Esophagus squamous epithelium (tissue), 5 donors: ENCODE measurements at regions not wholly inside any gene's neighbourhood (a gene's known extent, or its start where the extent isn't known, plus 50 kb on each side); places are given as distances from the start of the nearest gene placed in this dataset.
A peak's percentile ranks its signal among the peaks of the same experiment; 100 is the strongest.

Experiments
- DNase-seq: peaks from one replicate; lab custom pipeline; 2025; lab: John Stamatoyannopoulos, UW
- H3K27ac ChIP-seq, 4 donors: fragments of 200-600 bp; sonication (generic); one replicate each; pipeline ENCODE4 v1.5.1; 2016 to 2019; ENCODE audit warnings: mild to moderate bottlenecking in 1 of 4
- H3K27me3 ChIP-seq, 4 donors: fragments of 200-600 bp; sonication (generic); 1 replicate in 3 of 4; 2 replicates in 1 of 4; pipeline versions ENCODE4 v1.5.1 to v1.6.0; 2017 to 2021; ENCODE audit warnings: antibody characterized with exemption in 1 of 4
- H3K36me3 ChIP-seq, 3 donors: fragments of 200-600 bp; sonication (generic); one replicate each; pipeline ENCODE4 v1.5.1; 2016 to 2019
- H3K4me1 ChIP-seq, 3 donors: fragments of 200-600 bp; sonication (generic); one replicate each; pipeline ENCODE4 v1.5.1; 2017 to 2019
- H3K4me3 ChIP-seq, 4 donors: fragments of 200-600 bp; sonication (generic); 1 replicate in 3 of 4; 2 replicates in 1 of 4; pipeline ENCODE4 v1.5.1; 2016 to 2019; ENCODE audit warnings: mild to moderate bottlenecking in 2 of 4, moderate library complexity in 1 of 4
- H3K9me3 ChIP-seq, 3 donors: fragments of 200-600 bp; sonication (generic); one replicate each; pipeline ENCODE4 v1.5.1; 2016 to 2019
- POLR2A ChIP-seq, 4 donors: fragments of 450-650 bp; IDR thresholded peaks; one replicate each; pipeline ENCODE4 v1.6.1; 2017; ENCODE audit warnings: antibody characterized with exemption in 4 of 4, mild to moderate bottlenecking in 4 of 4, moderate library complexity in 3 of 4
- WGBS, 2 donors: methylation state at CpG; one replicate each; pipeline ENCODE4 v1.1.5; 2018; 5-methylcytosine and 5-hydroxymethylcytosine counted together
- intact Hi-C: fragments of 100-400 bp; cut with DNase I; formaldehyde crosslinking; loops from one replicate; pipeline ENCODE4 v1.15.0; 2022
- TF ChIP-seq, protein P1 (sequence below), 6 experiments: fragments of 450-650 bp in 4 of 6; fragments of 200-600 bp in 2 of 6; sonication (generic) in 2 of 6; IDR thresholded peaks; one replicate each; pipeline ENCODE4 v1.5.1; 2016 to 2019; ENCODE audit warnings: antibody characterized with exemption in 6 of 6, mild to moderate bottlenecking in 4 of 6, moderate library complexity in 4 of 6
- donor health status: DM: yes; HTN: yes; CAD: no.

DNA sequence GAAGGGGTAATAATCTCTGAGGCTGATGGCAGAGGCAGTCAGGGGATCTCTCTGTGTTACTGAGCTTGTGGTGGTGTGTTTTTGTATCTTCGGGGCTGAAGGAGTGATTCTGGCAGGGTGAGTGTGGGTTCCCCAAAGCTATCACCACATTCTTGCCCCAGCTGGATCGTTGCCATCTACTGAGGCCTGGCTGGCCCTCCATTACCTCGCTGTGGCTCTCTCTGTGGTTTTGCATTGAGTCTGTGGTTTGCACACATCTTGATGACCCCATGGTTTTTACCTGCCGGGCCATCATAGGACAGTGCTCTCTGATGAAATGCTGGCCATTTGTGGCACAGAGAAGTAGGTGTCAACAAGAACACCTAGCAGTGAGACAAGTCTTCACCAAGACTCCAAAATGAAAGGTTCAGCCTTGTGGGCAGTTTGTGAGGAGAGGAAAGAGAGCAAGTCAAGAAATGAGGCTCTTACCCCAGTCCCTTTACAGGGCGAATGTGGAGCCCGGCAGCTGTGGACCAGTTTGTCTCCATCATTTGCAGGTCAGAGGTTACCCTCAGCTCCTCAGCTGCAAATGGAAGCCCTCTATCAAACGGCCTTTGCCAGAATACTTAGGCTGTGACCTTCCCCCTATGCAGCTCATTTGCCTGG, 69.0 kb upstream of the NPAS1 start:
- TF ChIP-seq, protein P1, sequence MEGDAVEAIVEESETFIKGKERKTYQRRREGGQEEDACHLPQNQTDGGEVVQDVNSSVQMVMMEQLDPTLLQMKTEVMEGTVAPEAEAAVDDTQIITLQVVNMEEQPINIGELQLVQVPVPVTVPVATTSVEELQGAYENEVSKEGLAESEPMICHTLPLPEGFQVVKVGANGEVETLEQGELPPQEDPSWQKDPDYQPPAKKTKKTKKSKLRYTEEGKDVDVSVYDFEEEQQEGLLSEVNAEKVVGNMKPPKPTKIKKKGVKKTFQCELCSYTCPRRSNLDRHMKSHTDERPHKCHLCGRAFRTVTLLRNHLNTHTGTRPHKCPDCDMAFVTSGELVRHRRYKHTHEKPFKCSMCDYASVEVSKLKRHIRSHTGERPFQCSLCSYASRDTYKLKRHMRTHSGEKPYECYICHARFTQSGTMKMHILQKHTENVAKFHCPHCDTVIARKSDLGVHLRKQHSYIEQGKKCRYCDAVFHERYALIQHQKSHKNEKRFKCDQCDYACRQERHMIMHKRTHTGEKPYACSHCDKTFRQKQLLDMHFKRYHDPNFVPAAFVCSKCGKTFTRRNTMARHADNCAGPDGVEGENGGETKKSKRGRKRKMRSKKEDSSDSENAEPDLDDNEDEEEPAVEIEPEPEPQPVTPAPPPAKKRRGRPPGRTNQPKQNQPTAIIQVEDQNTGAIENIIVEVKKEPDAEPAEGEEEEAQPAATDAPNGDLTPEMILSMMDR (IDR thresholded peaks at IDR 0.05) = no peak
- TF ChIP-seq POLR2A (IDR thresholded peaks at IDR 0.05) = no peak
- no peaks in the 10 kb centered on the region for H3K9me3 ChIP-seq
- no peaks in the 10 kb centered on the region for H3K27me3 ChIP-seq
- no peak for DNase-seq
- peaks cover 0 to 21% (median 0%) of the 10 kb centered on the region in 3 donors for H3K36me3 ChIP-seq
- 58% methylated on average over 6 to 7 of the region's 7 CpGs for WGBS, 2 donors
- peaks cover 24 to 80% (median 42%) of the 10 kb centered on the region in 3 donors for H3K4me1 ChIP-seq
- H3K27ac ChIP-seq = peak overlapping the region in 3 of 4 donors; percentile 12 to 55 (median 16)
- H3K4me3 ChIP-seq = no peak overlapping the region
- intact Hi-C loops = no loop called here

DNA sequence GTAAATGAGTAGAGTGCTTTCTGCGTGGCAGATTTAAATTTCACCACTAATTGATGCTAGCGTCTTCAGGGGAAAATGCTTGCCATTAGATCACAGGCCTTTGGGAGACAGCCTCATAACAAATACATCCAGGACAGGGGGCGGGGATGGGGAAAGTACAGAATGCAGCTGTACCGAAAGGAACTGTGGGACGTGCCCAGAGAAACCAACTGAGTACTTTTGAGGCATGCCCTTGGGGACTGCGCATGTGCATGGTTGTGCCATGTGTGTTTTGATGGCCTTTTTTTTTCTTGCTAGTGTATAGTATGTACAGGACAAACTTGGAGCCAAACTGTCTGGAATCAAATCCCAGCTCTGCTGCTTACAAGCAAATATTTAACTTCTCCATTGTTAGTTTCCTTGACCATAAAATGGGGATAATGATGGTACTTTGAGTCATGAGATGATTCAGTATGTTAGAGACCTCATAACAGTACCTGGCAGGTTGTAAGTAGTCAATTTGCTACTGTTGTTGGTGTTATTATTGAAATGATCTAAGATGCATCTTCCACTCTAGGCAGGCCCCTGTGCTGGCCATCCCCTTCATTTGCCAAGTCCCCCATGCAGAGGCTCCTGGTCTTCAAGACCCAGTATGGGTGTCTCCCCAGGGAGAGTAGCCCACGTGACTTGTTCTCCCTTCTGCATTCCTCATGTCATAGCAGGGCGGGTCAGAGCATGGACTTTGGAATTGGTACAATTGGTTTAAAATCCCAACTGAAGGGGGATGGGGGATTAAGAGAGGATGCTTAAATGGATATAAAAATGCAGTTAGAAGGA, 68.3 kb upstream of the NPAS1 start:
- Histone ChIP-seq H3K4me1 (peaks cover 24 to 78% (median 36%) of the 10 kb centered on the region in 3 donors), H3K9me3 (no peaks in the 10 kb centered on the region), H3K27me3 (no peaks in the 10 kb centered on the region), H3K4me3 (no peak overlapping the region), H3K27ac (peak overlapping the region in 3 of 4 donors; percentile 12 to 55 (median 16)), H3K36me3 (peaks cover 0 to 21% (median 0%) of the 10 kb centered on the region in 3 donors)
- intact Hi-C loops = no loop called here
- no peak for DNase-seq
- TF ChIP-seq, protein P1 (IDR thresholded peaks at IDR 0.05) = no peak
- TF ChIP-seq POLR2A (IDR thresholded peaks at IDR 0.05) = no peak
- 35 to 44% methylated on average over 7 to 8 of the region's 8 CpGs for WGBS, 2 donors

DNA sequence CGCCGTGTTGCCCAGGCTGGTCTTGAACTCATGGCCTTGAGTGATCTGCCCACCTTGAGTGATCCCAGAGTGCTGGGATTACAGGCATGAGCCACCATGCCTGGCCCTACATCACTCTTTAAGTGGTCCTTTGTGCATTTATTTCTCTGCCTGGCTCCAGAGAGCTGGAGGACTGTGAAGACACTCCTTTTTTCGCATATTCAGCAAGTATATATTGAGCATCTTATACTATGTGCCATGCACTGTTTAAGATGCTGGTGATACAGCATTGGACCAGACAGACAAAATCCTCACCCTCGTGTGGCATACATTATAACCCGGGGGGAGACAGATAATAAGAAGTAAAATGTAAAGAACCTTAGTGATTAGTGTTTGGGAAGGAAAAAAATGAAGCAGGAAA, 66.8 kb upstream of the NPAS1 start:
- peaks cover 24 to 71% (median 28%) of the 10 kb centered on the region in 3 donors for H3K4me1 ChIP-seq
- intact Hi-C loops = no loop called here

DNA sequence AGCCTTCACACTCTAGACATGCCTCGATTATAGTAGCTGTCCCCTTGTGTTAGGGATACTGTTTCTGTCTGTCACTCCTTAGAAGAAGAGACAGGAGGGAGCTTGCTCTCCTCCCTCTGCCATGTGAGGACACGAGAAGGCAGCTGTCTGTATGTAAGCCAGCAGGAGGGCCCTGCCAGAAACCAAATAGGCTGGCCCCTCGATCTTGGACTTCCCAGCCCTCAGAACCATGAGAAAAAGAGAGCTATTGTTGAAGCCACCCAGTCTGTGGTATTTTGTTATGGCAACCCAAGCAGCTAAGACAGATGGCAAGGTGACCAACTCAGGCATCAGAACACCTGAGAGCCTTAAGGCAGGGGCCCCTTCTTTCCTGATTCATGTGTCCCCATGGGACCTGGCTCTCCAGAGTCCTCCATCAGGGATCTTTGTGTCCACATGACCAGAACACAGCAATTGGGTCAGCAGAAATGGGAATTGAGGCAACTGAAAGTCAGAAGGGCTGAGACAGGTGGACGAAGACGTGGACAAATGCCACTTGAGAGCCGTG, 65.6 kb upstream of the NPAS1 start:
- no peak for TF ChIP-seq POLR2A (IDR thresholded peaks at IDR 0.05)
- TF ChIP-seq, protein P1 (IDR thresholded peaks at IDR 0.05) = no peak
- Histone ChIP-seq H3K4me1 (peaks cover 24 to 81% (median 35%) of the 10 kb centered on the region in 3 donors), H3K27ac (peak overlapping the region in 2 of 4 donors; percentile 53 to 68), H3K9me3 (no peaks in the 10 kb centered on the region), H3K4me3 (no peak overlapping the region), H3K36me3 (peaks cover 0 to 17% (median 0%) of the 10 kb centered on the region in 3 donors), H3K27me3 (no peaks in the 10 kb centered on the region)
- no peak for DNase-seq
- WGBS, 2 donors = 95% methylated on average over 3 to 6 of the region's 6 CpGs
- intact Hi-C loops = no loop called here

More for the DNA sequence above, 66.8 kb upstream of the NPAS1 start:
- Histone ChIP-seq H3K36me3 (peaks cover 0 to 18% (median 0%) of the 10 kb centered on the region in 3 donors), H3K27ac (no peak overlapping the region), H3K4me3 (no peak overlapping the region), H3K9me3 (no peaks in the 10 kb centered on the region), H3K27me3 (no peaks in the 10 kb centered on the region)
- WGBS, 2 donors = 91 to 100% methylated on average over 5 of the region's 5 CpGs
- TF ChIP-seq, protein P1 (IDR thresholded peaks at IDR 0.05) = no peak
- no peak for TF ChIP-seq POLR2A (IDR thresholded peaks at IDR 0.05)
- DNase-seq = no peak
